HepG2 (cell line): ENCODE measurements at regions not wholly inside any gene's neighbourhood (a gene's known extent, or its start where the extent isn't known, plus 50 kb on each side); places are given as distances from the start of the nearest gene placed in this dataset.

Experiments used
- ATAC-seq: fragments of 200-7000 bp; cut with Tn5 transposase; 3 replicates; pipeline ENCODE4 v1.9.1; 2020; ENCODE audit warnings: mild to moderate bottlenecking, moderate library complexity
- BruUV-seq: library from RNA; stranded (reverse); fragments of 400-500 nt; replicated peaks from 2 replicates; lab custom pipeline; 2021; lab: Mats Ljungman, UMichigan
- CTCF ChIA-PET: fragments of 300-600 bp; formaldehyde crosslinking; extraction: SDS; loops from one replicate; lab custom pipeline; 2021; ENCODE audit warnings: low total read pairs, inconsistent platforms, low intra/inter-chr PET ratio; lab: Yijun Ruan, JAX
- POLR2A ChIA-PET: fragments of 350-600 bp; sonication (Branson Sonifier 250); formaldehyde crosslinking; loops from one replicate; lab custom pipeline; 2020; ENCODE audit warnings: antibody characterized with exemption, inconsistent platforms; lab: Yijun Ruan, JAX
- DNase-seq: peaks from one replicate; pipeline ENCODE4 v3.0.0-alpha.2; 2015; ENCODE audit warnings: low spot score
- FAIRE-seq: peaks from 3 replicates; lab custom pipeline; 2011; peaks lifted over from hg19 to GRCh38; lab: Jason Lieb, UNC
- H2AFZ ChIP-seq: one replicate; pipeline ENCODE4 v1.6.1; 2011; ENCODE audit warnings: low read length, inconsistent platforms
- H3K27ac ChIP-seq: fragments of 300-600 bp; 3 replicates; pipeline ENCODE4 v1.8.0; 2011; ENCODE audit warnings: mixed run types, mild to moderate bottlenecking, mixed read lengths, low read length, inconsistent platforms; ENCODE audit not compliant: insufficient read depth; ENCODE audit errors: extremely low read length
- H3K27me3 ChIP-seq, 2 experiments: fragments of 200-600 bp in 1 of 2; 2 replicates in 1 of 2; 3 replicates in 1 of 2; pipeline versions ENCODE4 v1.6.0 to v1.8.0; 2011; ENCODE audit warnings: low read length in 2 of 2, mild to moderate bottlenecking in 2 of 2, moderate library complexity in 2 of 2, inconsistent platforms in 1 of 2; ENCODE audit not compliant: insufficient read depth in 2 of 2, control insufficient read depth in 1 of 2
- H3K36me3 ChIP-seq, 2 experiments: fragments of 200-600 bp in 1 of 2; replicated peaks in 1 of 2; 2 replicates in 1 of 2; 3 replicates in 1 of 2; pipeline versions ENCODE4 v1.5.1 to v1.8.0; 2011; ENCODE audit warnings: low read length in 2 of 2, inconsistent platforms in 1 of 2; ENCODE audit not compliant: insufficient read depth in 2 of 2, control insufficient read depth in 1 of 2
- H3K4me1 ChIP-seq: 2 replicates; pipeline ENCODE4 v1.5.1; 2012; ENCODE audit warnings: low read length, inconsistent platforms; ENCODE audit not compliant: insufficient read depth
- H3K4me2 ChIP-seq: 2 replicates; pipeline ENCODE4 v1.6.0; 2011; ENCODE audit warnings: low read depth, low read length, inconsistent platforms
- H3K4me3 ChIP-seq, 3 experiments: fragments of 200-600 bp in 1 of 3; sonication (generic), shearing (Covaris generic) in 1 of 3; replicated peaks in 1 of 3; 2 replicates each; pipeline ENCODE4 v1.5.1; 2011 to 2016; ENCODE audit warnings: low read length in 3 of 3, inconsistent platforms in 2 of 3, low read depth in 2 of 3, mild to moderate bottlenecking in 2 of 3, control low read depth in 1 of 3, mixed read lengths in 1 of 3; ENCODE audit not compliant: insufficient read depth in 1 of 3
- H3K79me2 ChIP-seq: one replicate; pipeline ENCODE4 v1.6.1; 2011; ENCODE audit warnings: low read length, inconsistent platforms; ENCODE audit not compliant: insufficient read depth
- H3K9ac ChIP-seq: 2 replicates; pipeline ENCODE4 v1.6.0; 2011; ENCODE audit warnings: mild to moderate bottlenecking, low read depth, low read length, inconsistent platforms; ENCODE audit not compliant: insufficient read depth
- H3K9me3 ChIP-seq: 2 replicates; pipeline ENCODE4 v1.5.1; 2012; ENCODE audit warnings: mild to moderate bottlenecking, low read length
- H4K20me1 ChIP-seq: 2 replicates; pipeline ENCODE4 v1.6.0; 2011; ENCODE audit warnings: inconsistent platforms, mild to moderate bottlenecking, low read length, moderate library complexity; ENCODE audit not compliant: insufficient read depth
- AHR ChIP-seq: IDR thresholded peaks from 2 replicates; pipeline ENCODE4 v1.6.1; 2018; ENCODE audit warnings: missing genetic modification reagents, missing compliant biosample characterization
- MATR3 ChIP-seq: sonication (generic); formaldehyde crosslinking; IDR thresholded peaks from 2 replicates; pipeline ENCODE4 v1.4.0; 2020; ENCODE audit warnings: missing genetic modification reagents
- SIX1 ChIP-seq: sonication (generic); formaldehyde crosslinking; IDR thresholded peaks from 2 replicates; pipeline ENCODE4 v1.4.0; 2020; ENCODE audit warnings: missing genetic modification reagents, borderline replicate concordance
- ZNF205 ChIP-seq: IDR thresholded peaks from 2 replicates; pipeline ENCODE4 v1.6.1; 2018; ENCODE audit warnings: missing biosample characterization, missing genetic modification reagents
- ZNF207 ChIP-seq: fragments of 450-650 bp; IDR thresholded peaks from 2 replicates; pipeline ENCODE4 v1.6.1; 2016; ENCODE audit warnings: antibody characterized with exemption, borderline replicate concordance
- ZNF570 ChIP-seq: sonication (generic); formaldehyde crosslinking; IDR thresholded peaks from 2 replicates; pipeline ENCODE4 v1.4.0; 2020; ENCODE audit warnings: mild to moderate bottlenecking, missing genetic modification reagents, borderline replicate concordance
- WGBS: methylation state at CpG from one replicate; pipeline ENCODE4 v1.1.6; 2017; ENCODE audit warnings: low lambda C conversion rate; 5-methylcytosine and 5-hydroxymethylcytosine counted together
- in situ Hi-C: cut with HindIII; loops from 2 replicates; pipeline ENCODE4 v1.10.0; 2017; ENCODE audit warnings: low pct_unique_long_range_greater_than_20kb; ENCODE audit not compliant: extremely low pct_ligation_motif_present
- intact Hi-C: fragments of 100-400 bp; cut with micrococcal nuclease; formaldehyde crosslinking; loops from one replicate; pipeline ENCODE4 v1.10.0; 2022; ENCODE audit not compliant: unreplicated experiment
- TF ChIP-seq, protein P1 (sequence below): sonication (generic); formaldehyde crosslinking; IDR thresholded peaks from 2 replicates; pipeline ENCODE4 v1.4.0; 2020; ENCODE audit warnings: low read depth, mild to moderate bottlenecking, missing genetic modification reagents
- TF ChIP-seq, protein P2 (sequence below): sonication (generic); formaldehyde crosslinking; IDR thresholded peaks from 2 replicates; pipeline ENCODE4 v1.5.0; 2020; ENCODE audit warnings: mild to moderate bottlenecking, low read depth, missing genetic modification reagents, borderline replicate concordance
- TF ChIP-seq, protein P3 (sequence below): sonication (generic); formaldehyde crosslinking; IDR thresholded peaks from 2 replicates; pipeline ENCODE4 v1.5.0; 2020; ENCODE audit warnings: missing genetic modification reagents
- TF ChIP-seq, protein P4 (sequence below), 2 experiments: sonication (generic) in 1 of 2; formaldehyde crosslinking in 1 of 2; IDR thresholded peaks; 2 replicates each; pipeline versions ENCODE4 v1.6.1 to v1.9.0; 2014 to 2022; ENCODE audit warnings: antibody characterized with exemption in 1 of 2, borderline replicate concordance in 1 of 2, inconsistent platforms in 1 of 2, low read depth in 1 of 2, missing genetic modification reagents in 1 of 2

DNA sequence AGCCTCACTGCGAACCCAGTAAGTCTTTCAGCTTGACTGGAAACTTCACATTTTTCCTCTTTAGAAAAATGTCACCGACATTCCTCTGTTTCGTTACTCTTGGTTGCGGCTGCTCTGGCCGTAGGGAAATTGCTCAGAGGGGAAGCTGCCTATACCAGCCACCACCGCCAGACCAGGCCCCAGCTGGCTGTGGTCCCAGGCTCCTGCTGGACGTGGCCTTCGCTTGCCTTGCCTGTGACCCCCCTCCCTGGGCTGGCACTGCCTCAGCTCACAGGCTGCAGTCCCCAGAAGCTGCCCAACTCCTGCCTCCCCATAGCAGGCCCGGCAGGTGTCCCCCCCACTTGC, 197.8 kb downstream of the MN1 start:
- ChIA-PET POLR2A (no interaction called here), CTCF (no interaction called here)
- 75% methylated on average over 5 of the region's 9 CpGs for WGBS
- H3K36me3 ChIP-seq, result no peaks in the 10 kb centered on the region
- TF ChIP-seq SIX1 (no peak), AHR (CRISPR knock-in tag) (no peak), ZNF207 (no peak), ZNF570 (CRISPR knock-in tag) (no peak), MATR3 (no peak), ZNF205 (CRISPR knock-in tag) (no peak)
- TF ChIP-seq, protein P1, sequence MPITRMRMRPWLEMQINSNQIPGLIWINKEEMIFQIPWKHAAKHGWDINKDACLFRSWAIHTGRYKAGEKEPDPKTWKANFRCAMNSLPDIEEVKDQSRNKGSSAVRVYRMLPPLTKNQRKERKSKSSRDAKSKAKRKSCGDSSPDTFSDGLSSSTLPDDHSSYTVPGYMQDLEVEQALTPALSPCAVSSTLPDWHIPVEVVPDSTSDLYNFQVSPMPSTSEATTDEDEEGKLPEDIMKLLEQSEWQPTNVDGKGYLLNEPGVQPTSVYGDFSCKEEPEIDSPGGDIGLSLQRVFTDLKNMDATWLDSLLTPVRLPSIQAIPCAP (CRISPR knock-in tag), result no peak
- TF ChIP-seq, protein P2, sequence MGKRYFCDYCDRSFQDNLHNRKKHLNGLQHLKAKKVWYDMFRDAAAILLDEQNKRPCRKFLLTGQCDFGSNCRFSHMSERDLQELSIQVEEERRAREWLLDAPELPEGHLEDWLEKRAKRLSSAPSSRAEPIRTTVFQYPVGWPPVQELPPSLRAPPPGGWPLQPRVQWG (CRISPR knock-in tag), result no peak
- TF ChIP-seq, protein P3, sequence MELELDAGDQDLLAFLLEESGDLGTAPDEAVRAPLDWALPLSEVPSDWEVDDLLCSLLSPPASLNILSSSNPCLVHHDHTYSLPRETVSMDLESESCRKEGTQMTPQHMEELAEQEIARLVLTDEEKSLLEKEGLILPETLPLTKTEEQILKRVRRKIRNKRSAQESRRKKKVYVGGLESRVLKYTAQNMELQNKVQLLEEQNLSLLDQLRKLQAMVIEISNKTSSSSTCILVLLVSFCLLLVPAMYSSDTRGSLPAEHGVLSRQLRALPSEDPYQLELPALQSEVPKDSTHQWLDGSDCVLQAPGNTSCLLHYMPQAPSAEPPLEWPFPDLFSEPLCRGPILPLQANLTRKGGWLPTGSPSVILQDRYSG (CRISPR knock-in tag), result no peak
- TF ChIP-seq, protein P4, sequence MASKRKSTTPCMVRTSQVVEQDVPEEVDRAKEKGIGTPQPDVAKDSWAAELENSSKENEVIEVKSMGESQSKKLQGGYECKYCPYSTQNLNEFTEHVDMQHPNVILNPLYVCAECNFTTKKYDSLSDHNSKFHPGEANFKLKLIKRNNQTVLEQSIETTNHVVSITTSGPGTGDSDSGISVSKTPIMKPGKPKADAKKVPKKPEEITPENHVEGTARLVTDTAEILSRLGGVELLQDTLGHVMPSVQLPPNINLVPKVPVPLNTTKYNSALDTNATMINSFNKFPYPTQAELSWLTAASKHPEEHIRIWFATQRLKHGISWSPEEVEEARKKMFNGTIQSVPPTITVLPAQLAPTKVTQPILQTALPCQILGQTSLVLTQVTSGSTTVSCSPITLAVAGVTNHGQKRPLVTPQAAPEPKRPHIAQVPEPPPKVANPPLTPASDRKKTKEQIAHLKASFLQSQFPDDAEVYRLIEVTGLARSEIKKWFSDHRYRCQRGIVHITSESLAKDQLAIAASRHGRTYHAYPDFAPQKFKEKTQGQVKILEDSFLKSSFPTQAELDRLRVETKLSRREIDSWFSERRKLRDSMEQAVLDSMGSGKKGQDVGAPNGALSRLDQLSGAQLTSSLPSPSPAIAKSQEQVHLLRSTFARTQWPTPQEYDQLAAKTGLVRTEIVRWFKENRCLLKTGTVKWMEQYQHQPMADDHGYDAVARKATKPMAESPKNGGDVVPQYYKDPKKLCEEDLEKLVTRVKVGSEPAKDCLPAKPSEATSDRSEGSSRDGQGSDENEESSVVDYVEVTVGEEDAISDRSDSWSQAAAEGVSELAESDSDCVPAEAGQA (IDR thresholded peaks at IDR 0.05; ENCODE audit: low read depth), result no peak
- TF ChIP-seq, protein P4 (CRISPR knock-in tag; IDR thresholded peaks at IDR 0.05; ENCODE audit: borderline replicate concordance), result no peak
- H3K4me2 ChIP-seq, result no peak overlapping the region
- no peak overlapping the region for H3K27ac ChIP-seq
- BruUV-seq, result no TSS peak
- ATAC-seq (no peak), DNase-seq (no peak), FAIRE-seq (no peak)
- no peak overlapping the region for H3K9ac ChIP-seq
- H3K9me3 ChIP-seq, result no peaks in the 10 kb centered on the region
- no peak overlapping the region for H2AFZ ChIP-seq
- H3K4me1 ChIP-seq, result no peaks in the 10 kb centered on the region
- H3K27me3 ChIP-seq, result no peaks in the 10 kb centered on the region; a peak in 2 of 5 replicates
- intact Hi-C loops (no loop called here), in situ Hi-C loops (no loop called here)
- H4K20me1 ChIP-seq, result no peaks in the 10 kb centered on the region
- no peak overlapping the region for H3K4me3 ChIP-seq
- no peaks in the 10 kb centered on the region for H3K79me2 ChIP-seq
